NCI-H1930 (cell line): ENCODE measurements at regions not wholly inside any gene's neighbourhood (a gene's known extent, or its start where the extent isn't known, plus 50 kb on each side); places are given as distances from the start of the nearest gene placed in this dataset.
A peak's percentile ranks its signal among the peaks of the same experiment; 100 is the strongest.

ENCODE experiments used
- DNase-seq, 2 experiments: peaks; one replicate each; lab custom pipeline; 2025; lab: John Stamatoyannopoulos, UW

DNA sequence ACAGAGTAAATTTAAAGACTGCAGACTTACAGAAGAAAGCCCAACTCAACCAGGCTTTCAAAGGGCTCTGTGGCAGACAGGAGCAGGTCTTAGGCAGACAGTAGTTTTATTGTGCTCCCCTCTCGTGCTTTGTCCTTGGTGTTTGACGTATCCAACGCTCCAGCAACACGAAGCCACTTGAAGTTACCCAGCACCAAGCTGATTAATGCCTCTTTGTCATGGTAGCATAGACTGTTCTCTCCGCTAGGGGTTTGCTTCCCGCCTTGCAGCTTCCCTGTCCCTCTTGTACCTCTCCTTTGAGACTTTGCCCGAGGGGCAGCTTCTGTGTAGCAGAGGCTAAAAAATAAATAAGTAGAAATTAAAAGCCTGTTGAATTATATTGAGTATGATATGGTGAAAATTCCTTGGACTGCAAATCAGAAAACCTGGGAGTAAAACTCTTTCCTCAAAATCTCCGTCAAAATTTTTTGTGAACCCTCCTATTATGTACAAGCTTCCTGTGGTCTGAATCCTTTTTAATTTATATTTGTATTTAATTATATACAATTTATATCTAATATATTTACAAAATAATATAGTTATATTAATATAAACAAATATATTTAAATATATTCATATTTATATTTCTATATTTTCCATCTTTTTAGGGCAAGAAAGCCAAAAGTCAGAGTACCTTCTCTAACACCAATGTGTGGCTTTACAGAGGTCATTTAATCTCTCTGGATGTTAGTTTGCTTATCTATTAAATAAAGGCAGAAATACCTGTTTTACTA lies 405.4 kb downstream of the DMAC1 start:
- DNase-seq = no peak

DNA sequence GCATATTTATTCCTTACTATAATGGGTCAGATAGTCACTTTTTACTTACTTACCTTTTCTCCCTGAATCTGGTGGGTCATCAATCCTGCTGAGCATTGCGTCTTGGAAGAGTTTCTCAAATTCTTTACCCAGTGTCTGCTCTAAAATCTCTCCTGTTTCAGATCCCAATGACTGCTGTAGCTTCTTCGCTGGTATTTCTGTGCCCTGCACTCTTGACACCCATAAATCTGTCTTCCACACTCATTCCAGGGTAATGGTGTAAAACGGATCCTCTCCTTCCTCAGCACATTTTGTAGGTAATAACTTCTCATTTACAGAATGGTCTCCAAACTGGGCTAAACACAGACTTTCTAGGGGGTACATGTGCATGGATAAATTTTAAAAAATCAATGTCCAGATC lies 407.4 kb downstream of the DMAC1 start:
- no peak for DNase-seq

DNA sequence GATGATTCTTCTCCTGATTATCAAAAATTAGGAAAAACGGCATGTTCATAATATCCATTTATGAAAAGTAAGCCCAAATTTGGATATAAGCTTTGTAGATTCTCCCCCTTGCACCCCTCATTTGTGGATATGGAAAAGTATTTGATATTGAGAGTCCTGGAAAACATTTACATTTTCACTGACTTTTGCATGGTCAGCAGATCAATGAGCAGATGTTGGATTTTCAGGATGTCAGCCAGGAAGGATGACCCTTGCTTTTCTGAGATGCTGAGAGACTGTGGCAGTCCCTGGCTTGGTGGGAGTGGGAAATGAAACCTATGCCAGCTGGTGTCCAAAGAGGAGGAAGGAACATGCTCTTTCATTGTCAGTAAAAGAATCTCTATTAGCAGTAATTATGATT lies 410.8 kb downstream of the DMAC1 start:
- no peak for DNase-seq

DNA sequence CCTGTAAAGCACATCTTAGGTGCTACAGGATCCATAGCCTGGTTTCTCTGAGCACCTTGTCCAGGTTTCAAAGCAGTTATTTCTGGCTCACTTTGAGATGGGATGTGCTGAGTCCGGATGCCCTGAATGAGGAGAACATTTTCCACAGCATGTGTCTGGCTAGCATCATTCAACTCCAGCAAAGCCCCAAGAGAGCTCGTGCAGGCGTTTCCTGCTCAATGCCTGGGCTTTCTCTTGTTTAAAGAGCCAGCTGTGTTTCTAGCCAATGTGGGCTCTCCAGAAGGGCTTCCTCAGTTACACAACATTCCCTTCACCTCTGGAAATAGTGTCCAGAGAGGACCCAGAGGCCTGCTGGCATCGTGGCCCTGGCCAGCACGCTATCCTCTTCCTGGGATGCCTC lies 411.7 kb downstream of the DMAC1 start:
- DNase-seq = no peak

DNA sequence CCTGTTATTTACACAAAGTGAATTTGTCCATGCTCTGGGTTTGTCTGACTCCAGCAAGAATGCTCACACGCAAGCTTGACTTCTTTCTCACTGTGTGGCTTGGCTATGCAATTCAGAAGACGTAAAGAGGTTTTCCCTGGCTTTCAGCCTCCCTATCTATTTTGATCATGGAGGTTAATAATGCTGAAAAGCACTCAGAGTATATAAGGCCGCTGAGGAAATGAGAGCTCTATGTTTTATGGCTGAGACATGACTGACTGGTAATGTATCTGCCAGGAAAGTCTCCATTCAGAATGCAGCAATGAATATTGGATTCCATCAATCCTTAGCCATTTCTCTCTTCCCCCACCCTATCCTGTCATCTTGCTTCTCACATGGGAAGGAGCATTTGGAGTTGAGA lies 417.3 kb downstream of the DMAC1 start:
- no peak for DNase-seq

DNA sequence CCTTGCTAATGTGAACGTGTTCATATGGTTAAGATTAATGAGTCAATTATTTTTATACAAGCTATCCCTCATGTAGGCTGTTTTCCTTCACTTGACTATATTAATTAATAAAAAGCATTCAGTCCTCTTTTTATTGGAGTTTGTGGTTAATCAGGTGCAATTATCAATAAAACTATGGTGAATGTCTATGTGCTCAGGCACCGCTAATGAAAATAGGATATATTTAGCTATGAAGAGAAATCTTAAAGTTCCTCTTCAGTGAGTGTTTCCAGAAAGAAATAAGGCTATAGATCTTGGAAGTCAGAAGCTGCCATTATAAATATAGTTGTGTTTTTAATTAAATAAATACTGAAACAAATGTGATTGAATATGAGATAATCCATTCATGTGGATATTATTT lies 422.1 kb downstream of the DMAC1 start:
- no peak for DNase-seq

DNA sequence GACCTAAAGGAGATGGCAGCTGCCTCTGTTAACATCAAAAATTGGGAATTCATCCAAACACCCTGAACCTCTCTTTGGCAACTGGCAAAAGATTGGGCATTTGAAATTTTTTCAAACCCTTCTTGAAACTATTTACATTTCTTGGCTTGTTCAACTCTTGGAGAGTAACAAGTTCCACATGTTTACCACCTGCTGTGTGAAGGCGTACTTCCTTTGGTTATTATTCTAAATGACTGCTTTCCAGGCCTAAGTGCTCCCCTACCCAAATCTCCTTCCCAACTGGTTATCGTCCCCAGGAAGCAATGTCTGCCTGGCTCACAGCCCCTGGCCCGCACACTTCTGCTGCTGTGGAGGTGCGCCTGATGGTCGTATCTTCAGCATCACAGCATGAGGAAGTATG lies 422.7 kb downstream of the DMAC1 start:
- DNase-seq = no peak

DNA sequence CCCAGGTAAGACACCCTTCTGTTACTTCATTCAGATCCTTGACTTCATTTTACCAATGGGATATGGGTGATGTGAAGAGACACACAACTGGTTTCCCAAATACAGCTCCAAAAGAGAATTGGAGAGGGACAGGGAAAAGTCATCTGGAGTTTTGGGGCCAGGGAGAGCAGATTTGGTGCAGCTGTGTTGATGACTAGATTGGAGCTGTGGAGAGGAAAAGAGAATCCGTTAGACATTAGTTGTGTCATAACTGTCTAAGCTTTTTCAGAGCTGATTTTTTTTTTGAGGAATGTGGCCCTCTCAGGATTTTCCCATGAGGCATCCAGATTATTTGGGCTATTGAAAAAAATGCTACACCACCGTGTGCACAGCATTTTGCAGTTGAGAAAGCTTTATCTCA lies 423.4 kb downstream of the DMAC1 start:
- no peak for DNase-seq

DNA sequence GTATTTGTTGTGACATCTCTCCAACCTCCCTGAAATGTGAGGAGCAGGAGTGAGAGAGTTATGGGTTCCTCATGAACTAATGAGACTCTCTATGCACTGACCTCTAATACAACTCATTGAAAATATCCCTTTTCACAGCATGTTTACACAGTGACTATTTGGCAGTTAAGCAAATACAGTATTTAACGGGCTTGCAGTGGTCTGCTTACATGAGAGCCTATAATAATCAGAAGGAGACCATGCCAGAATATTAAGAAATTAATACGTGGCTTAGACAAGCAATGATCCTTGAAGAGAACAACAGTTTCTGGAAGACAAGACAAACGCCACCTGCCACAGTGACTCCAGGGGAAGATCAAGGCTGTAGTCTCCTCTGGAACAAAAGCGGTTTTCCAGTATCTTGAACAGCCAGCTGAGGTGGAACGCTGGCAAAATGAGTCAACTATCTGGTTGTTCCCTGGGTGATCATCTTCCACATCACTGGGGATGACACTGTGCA lies 424.5 kb downstream of the DMAC1 start:
- peak; percentile 20 to 37 for DNase-seq

DNA sequence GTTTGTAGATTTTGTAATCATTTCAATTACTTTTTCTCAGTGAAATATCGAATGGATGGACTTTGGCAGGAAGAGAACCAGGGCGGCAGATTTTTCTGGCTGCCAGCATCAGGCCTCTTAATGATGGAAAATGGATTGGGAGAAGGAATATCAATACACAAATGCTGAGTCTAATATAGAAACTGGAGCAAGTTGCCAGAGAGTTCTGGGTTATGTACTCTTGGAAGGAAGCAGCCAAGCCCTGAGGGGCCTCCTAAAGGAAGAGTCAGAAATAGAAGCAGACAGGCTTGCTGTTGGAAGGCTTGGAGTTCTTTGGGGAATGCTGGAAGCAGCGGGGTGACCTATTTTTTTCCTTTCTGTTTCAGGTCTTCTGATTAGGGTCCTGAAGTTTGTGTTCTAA lies 428.6 kb downstream of the DMAC1 start:
- no peak for DNase-seq

DNA sequence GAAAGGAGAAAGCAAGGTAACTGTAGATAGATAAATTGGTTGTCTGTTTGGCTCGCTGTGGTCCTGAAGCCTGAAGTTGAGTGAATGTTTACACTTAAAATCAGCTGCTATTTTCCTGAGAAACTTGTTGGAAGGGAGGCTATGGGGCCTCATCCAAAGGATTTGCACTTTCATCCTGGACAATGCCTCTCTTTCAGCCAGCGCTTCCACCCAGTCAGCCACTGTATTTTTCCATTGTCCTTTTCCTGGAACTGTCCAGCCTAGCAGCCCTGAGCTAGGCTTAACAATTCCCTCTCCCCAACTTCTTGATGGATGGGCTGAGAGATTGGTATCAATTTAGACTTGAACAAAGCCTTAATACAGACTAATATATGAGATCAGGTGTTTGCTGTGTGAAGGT lies 429.2 kb downstream of the DMAC1 start:
- DNase-seq = no peak

DNA sequence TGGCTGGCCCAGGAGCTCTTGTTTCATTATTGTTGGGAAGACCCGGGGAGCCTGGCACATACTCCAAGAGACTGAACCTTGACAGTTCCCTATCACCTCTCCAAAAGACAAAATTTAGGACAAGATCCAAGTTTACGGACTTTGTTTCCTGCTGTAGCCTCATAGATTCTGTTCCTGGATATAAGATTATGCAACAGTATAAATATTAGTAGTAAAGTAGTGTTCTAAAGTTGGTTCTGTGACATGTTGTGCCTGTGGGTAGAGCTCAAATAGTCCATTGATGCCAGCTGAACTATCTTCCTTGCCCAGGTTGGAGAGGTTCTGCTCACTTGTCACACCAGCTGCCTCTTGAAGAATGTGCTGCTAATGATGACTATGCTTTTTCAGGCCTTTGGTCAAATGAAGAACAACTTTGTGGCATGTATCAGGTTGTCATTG lies 430.2 kb downstream of the DMAC1 start:
- DNase-seq = no peak

DNA sequence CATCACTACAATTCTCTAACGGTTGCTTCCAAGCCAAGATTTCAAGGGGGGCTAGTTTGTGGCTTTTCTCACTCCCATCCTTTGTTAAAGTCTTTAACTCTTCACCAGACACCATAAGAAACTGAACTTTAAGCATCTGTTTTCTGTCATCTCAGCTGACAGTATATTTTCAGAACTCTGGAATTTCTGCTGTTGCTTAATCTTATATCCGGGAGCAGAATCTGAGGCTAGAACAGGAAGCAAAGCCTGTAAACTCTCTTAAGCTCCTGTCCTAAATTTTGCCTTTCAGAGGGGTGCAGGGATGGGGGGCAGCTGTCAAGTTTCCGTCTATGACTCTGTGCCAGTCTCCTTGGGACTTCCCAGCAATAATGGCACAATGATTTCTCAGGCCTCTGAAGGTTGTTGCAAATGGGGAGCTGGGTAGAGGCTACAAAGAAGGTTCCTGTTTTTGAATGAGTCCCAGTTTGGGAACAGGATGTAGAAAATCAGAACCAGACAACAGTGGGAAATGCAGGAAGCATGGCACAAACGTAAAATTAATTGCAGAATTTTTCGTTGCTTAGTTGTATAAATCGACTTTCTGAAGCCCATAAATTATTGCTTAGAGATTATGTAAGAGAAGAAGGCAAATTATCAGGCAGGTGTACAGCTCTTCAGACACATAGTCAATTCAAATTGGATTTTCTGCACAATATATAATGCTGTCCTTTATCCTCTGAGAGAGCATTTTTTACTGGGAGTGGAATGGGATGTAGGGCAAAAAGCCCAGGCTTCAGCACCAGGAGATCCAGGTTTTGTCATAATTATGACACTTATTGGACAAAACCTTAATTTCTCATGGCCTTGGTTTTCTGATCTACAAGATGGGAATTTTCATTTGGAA lies 430.9 kb downstream of the DMAC1 start:
- DNase-seq = no peak

DNA sequence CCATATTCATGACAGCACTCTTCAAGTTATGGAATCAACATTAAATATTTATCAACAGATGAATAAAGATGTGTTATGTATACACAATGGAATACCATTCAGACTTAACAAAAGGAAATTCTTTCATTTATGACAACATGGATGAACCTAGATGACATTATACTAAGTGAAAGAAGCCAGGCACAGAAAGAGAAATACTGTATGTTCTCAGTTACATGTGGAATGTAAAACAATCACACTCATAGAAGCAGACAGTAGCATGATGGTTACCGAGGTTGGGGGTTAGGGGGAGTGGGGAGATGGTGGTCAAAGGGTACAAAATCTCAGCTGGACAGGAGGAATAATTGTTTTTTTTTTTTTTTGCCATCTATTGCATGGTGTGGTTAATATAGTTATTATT lies 431.9 kb downstream of the DMAC1 start:
- DNase-seq = no peak

DNA sequence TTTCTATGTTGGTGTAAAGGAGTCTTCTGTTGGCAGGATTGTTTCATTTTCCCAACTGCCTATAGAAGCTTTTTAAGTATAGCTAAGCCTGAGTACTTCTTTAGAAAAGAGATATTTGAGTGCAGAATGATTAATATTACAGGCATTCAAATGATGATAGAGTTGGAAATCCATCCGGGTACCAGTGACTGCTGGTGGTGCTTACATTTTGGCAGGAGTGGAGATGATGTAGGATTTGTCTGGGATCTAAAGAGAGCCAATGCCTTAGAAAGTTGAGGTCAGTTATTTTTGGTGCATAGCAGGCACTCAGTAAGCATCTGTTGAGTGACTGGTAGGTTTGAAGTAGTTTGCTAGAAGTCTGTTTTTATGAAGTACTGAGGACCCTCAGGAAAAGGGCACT lies 433.5 kb downstream of the DMAC1 start:
- DNase-seq = no peak

DNA sequence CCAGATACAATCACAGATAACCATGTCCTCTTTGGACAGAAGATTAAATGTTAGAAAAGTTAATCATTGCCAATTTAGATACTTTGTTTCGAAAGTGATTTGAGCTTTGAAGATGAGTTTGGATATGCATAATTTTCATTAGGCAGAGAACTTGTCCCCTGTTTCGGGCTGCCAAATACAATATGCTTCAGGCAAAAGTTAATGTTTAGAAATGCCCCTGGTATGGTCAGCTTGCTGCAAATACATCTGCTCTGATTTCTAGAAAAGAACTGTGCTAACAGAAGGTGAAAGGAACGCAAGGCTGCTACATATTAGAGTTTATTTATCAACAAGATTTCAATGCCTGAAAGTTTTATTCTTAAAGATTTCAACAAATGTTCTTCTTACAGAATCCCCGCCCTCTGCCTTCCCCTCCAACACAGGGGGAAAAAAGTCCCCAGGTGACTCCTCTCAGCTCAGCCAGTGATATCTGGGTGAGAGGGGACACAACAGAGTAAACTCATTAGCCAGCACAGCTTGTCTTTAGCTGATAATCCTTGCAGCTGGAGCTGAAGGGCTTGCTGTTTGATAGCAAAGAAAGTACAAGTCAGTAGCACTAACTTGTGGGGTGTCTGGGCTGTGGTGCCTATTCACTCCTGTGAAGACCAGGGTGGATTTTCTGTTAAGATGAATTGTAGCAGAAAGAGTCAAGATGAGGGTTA lies 435.7 kb downstream of the DMAC1 start:
- DNase-seq = no peak

DNA sequence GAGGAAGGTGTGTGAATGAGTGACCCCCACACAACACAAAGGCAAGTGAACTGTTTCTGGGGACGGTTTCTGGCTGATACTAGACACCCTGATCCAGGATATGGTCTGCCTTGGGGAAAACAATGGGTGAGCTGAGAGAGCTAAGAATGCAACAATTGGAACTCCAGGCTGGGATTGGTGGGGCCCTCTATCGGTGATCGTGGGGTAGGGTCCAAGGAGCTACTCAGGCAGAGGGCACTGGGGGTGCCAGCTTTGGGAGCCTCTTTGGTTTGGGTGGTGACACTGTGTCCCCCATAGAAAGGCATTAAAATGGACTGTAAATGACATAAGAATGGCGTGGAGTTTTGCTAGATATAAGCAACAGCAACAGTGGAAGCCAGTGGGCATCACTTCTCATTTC lies 439.1 kb downstream of the DMAC1 start:
- DNase-seq = no peak

DNA sequence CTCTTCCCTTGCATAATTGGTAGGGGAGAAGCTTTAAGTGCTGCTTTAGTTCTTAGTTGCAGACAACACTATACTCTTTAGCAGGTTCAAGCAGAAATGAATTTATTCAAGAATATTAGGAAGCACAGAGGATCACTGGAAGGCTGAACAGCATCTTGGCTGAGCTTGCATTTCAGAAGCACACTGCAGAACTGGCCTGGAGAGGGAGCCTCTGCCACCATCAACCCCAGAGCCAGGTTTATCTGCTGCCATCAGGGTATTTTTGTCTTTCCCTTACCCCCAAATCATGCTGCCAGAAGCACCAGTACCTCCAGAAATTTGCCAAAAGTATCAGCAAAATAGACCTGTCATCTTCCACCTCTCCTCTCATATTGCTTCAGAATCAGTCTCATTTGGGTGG lies 440.7 kb downstream of the DMAC1 start:
- no peak for DNase-seq

DNA sequence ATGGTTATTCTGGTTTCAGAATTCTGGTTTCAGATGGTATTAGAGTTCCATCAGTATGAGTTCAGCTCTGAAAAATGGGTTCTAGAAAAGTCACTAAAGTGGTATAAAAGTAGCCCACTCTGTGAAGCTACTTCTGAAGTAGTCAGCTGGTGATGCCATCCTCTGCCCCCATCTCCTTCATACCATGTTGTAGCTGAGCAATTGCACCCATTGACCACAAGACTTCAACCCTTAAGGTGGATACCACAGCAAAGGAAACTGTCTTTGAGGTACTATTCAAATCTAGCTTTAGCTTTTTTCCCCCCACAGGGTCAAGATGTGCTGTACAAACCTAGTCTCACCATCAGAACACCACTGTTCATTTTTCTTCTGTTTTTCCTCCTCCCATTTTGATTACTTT lies 444.9 kb downstream of the DMAC1 start:
- DNase-seq = no peak

DNA sequence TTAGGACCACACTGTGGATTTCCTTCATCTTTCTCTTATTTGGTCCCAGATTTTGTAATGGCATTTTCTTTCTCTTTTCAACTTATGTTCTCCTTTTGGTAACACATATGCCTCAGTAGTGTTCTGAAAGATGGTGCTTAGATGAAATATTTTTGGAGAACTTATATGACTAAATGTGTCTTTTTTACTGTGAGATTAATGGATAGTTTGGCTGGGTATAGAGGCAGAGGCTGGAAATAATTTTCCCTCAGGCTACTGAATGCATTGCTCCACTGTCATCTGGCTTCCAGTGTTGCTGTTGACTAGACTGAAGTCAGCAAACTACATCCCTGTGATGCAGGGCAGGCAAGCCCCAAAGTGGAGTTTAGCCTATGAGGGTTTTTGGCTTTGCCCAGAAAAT lies 450.9 kb downstream of the DMAC1 start:
- no peak for DNase-seq

DNA sequence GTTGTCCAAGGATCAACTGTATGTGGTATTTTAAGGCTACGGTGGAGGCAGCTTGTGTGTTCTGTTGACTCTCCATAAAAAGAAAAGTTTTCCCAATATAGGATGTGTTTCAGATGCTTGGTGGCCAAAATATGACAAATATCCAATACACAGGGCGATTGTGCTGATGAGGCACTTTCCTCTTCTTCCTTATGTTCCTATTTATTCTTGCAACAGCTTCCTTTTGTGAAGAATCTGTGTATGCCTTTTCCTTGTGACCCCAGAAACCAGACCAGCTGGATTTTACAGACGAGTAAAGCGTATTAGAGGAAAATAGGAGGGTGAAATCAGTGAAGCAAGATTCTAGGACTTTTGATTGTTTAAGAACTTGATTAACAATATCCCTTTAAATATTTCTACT lies 452.0 kb downstream of the DMAC1 start:
- DNase-seq = no peak

DNA sequence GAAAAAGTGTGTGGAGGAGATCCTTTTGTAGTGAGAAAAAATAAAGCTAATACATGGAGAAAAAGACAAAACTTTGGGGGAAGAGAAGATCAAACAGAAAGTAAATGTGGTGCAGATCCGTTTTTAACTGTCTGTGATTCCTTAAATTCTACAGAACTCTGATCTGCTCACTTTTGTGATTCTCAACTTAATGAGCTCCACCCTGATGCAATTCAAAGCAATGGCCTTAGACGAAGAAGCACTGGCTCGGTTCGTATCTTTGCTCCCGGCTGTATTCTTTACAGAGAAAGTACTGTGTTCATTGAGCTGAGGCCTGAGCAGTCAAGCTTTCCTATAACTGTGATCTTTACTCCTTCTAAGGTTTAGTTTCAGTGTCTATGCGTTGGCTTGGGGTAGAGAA lies 453.4 kb downstream of the DMAC1 start:
- no peak for DNase-seq

DNA sequence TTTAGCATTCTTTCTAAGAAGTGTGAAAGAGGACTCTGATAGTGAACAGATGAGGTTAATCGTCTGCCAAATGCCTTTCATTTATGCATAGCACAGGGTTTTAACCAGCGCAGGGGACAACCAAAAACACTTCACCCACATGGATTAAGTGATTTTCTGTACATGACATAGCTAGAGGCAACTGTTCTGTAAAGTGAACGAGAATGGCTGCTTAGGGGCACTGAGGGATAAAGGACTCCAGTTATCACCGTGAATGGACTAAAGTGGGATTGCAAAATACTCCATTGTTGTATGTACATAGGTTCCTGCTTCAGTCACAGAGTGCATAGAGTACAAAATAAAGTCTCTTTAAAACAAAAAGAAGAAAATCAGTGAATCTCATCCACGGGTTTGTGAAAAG lies 456.8 kb downstream of the DMAC1 start:
- DNase-seq = no peak
